ENCODE measurements at regions not wholly inside any gene's neighbourhood (a gene's known extent, or its start where the extent isn't known, plus 50 kb on each side); places are given as distances from the start of the nearest gene placed in this dataset.

GRCh38 chr6:90703336-90703735 is 116.5 kb upstream of the MAP3K7 start:
- H3K4me3 Mint-ChIP-seq = no peak overlapping the region
- H3K27me3 Mint-ChIP-seq = peaks cover 2 to 5% of the 10 kb centered on the region in 2 donors

DNA sequence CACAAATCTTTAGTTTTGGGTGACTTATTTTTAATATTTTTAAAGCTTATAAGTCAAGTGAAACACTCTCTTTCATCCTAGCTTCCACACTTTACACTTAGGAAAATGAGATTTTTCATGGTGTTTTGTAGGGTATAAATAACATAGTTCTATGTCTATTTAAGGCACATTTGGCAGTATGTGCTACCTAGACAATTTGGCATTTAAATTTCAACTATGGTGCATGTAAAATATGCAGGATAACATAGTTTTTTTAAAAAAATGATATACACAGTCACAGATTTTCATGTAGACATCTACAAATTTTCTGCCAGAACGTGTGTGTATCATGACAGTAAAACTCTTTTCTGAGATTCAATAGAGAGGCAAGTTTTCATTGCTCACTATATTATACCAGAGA is 115.1 kb upstream of the MAP3K7 start:
- no peaks in the 10 kb centered on the region for H3K36me3 Mint-ChIP-seq
- CTCF ChIA-PET (ENCODE audit: partially characterized antibody) = no interaction called here
- intact Hi-C loops (cut with micrococcal nuclease) = no loop called here
- no peaks in the 10 kb centered on the region for H3K4me1 ChIP-seq (ENCODE audit: insufficient read depth, low read length)
- no peaks in the 10 kb centered on the region for H3K27me3 ChIP-seq (ENCODE audit: insufficient read depth, low read length)
- H3K27ac Mint-ChIP-seq = no peak overlapping the region
- no peak for DNase-seq
- peaks cover 2 to 6% of the 10 kb centered on the region in 2 donors for H3K27me3 Mint-ChIP-seq
- no peaks in the 10 kb centered on the region for H3K36me3 ChIP-seq (ENCODE audit: insufficient read depth, low read length)
- H3K9me3 Mint-ChIP-seq = peaks cover 0 to 1% (median 0%) of the 10 kb centered on the region in 8 donors
- H3K4me3 Mint-ChIP-seq = no peak overlapping the region
- no peak overlapping the region for H3K4me3 ChIP-seq (ENCODE audit: low read length in 2 of 2)
- no peaks in the 10 kb centered on the region for H3K9me3 ChIP-seq (ENCODE audit: control insufficient read depth in 1 of 2, low read length in 2 of 2)
- H3K27ac ChIP-seq (ENCODE audit: low read depth, low read length) = no peak overlapping the region
- POLR2A ChIA-PET (ENCODE audit: partially characterized antibody) = no interaction called here
- H3K4me1 Mint-ChIP-seq = peaks cover 0 to 6% (median 4%) of the 10 kb centered on the region in 4 donors

More at GRCh38 chr6:90703336-90703735, 116.5 kb upstream of the MAP3K7 start:
- CTCF ChIA-PET (ENCODE audit: partially characterized antibody) = no interaction called here
- DNase-seq = no peak
- no peaks in the 10 kb centered on the region for H3K9me3 ChIP-seq (ENCODE audit: control insufficient read depth in 1 of 2, low read length in 2 of 2)
- H3K4me1 Mint-ChIP-seq = peaks cover 0 to 6% (median 4%) of the 10 kb centered on the region in 4 donors
- H3K27me3 ChIP-seq (ENCODE audit: insufficient read depth, low read length) = no peaks in the 10 kb centered on the region
- no peaks in the 10 kb centered on the region for H3K36me3 Mint-ChIP-seq
- no peak overlapping the region for H3K4me3 ChIP-seq (ENCODE audit: low read length in 2 of 2)
- H3K27ac Mint-ChIP-seq = no peak overlapping the region
- H3K27ac ChIP-seq (ENCODE audit: low read depth, low read length) = no peak overlapping the region
- peaks cover 0 to 2% (median 0%) of the 10 kb centered on the region in 8 donors for H3K9me3 Mint-ChIP-seq
- intact Hi-C loops (cut with micrococcal nuclease) = no loop called here
- H3K36me3 ChIP-seq (ENCODE audit: insufficient read depth, low read length) = no peaks in the 10 kb centered on the region
- no peaks in the 10 kb centered on the region for H3K4me1 ChIP-seq (ENCODE audit: insufficient read depth, low read length)
- POLR2A ChIA-PET (ENCODE audit: partially characterized antibody) = no interaction called here

DNA sequence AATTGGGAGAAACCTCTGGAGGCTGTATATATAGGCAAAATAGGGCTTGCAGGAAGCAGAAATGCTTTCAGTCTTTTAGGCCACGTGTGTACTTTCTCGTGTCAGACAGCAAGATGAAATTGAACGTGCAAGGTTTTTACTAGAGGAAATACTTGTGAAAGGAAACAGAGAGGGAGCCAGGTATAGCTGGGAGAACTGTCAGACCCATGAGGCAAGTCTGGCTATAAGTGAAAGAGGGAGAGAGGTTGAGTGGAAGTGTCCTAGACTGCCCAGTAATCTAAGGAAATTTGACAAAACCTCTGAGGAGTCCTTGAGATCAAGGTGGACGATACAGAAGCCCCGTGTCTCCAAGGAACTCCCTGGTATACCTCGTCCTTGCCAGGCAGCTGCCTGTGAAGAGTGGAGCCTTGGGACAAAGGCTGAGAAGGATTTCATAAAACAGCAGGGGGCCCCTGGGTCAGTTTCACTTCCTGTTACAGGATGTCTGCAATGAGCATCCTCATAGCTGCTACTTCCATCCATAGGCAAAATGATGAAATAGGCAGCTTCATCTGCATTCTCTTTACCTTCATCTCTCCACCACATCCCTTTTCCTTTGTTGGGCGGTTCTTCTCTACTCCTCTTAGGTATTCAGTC is 114.4 kb upstream of the MAP3K7 start:
- no peak overlapping the region for H3K27ac ChIP-seq (ENCODE audit: low read depth, low read length)
- no peak for DNase-seq
- Mint-ChIP-seq H3K27me3 (peaks cover 4 to 7% of the 10 kb centered on the region in 2 donors), H3K4me3 (no peak overlapping the region), H3K4me1 (peaks cover 0 to 6% (median 4%) of the 10 kb centered on the region in 4 donors), H3K36me3 (no peaks in the 10 kb centered on the region), H3K9me3 (peaks cover 0 to 3% (median under 1%) of the 10 kb centered on the region in 8 donors), H3K27ac (peak overlapping the region in 1 of 7 donors; percentile 13)
- no peaks in the 10 kb centered on the region for H3K9me3 ChIP-seq (ENCODE audit: control insufficient read depth in 1 of 2, low read length in 2 of 2)
- no peaks in the 10 kb centered on the region for H3K27me3 ChIP-seq (ENCODE audit: insufficient read depth, low read length)
- H3K36me3 ChIP-seq (ENCODE audit: insufficient read depth, low read length) = no peaks in the 10 kb centered on the region
- H3K4me3 ChIP-seq (ENCODE audit: low read length in 2 of 2) = no peak overlapping the region
- ChIA-PET CTCF (ENCODE audit: partially characterized antibody) (no interaction called here), POLR2A (ENCODE audit: partially characterized antibody) (no interaction called here)
- H3K4me1 ChIP-seq (ENCODE audit: insufficient read depth, low read length) = no peaks in the 10 kb centered on the region
- intact Hi-C loops (cut with micrococcal nuclease) = no loop called here

GRCh38 chr6:90695316-90695715 is 108.4 kb upstream of the MAP3K7 start:
- Mint-ChIP-seq H3K36me3 (no peaks in the 10 kb centered on the region), H3K9me3 (peaks cover 0 to 24% (median 5%) of the 10 kb centered on the region in 8 donors), H3K4me3 (no peak overlapping the region), H3K4me1 (no peaks in the 10 kb centered on the region), H3K27me3 (peaks cover 15 to 16% of the 10 kb centered on the region in 2 donors), H3K27ac (no peak overlapping the region)
- no peak overlapping the region for H3K27ac ChIP-seq (ENCODE audit: low read depth, low read length)
- no peak for DNase-seq
- CTCF ChIA-PET (ENCODE audit: partially characterized antibody) = no interaction called here
- H3K4me1 ChIP-seq (ENCODE audit: insufficient read depth, low read length) = no peaks in the 10 kb centered on the region
- no peak overlapping the region for H3K4me3 ChIP-seq (ENCODE audit: low read length in 2 of 2)
- POLR2A ChIA-PET (ENCODE audit: partially characterized antibody) = no interaction called here
- no peaks in the 10 kb centered on the region for H3K9me3 ChIP-seq (ENCODE audit: control insufficient read depth in 1 of 2, low read length in 2 of 2)
- H3K27me3 ChIP-seq (ENCODE audit: insufficient read depth, low read length) = no peaks in the 10 kb centered on the region
- intact Hi-C loops (cut with micrococcal nuclease) = no loop called here
- H3K36me3 ChIP-seq (ENCODE audit: insufficient read depth, low read length) = no peaks in the 10 kb centered on the region

DNA sequence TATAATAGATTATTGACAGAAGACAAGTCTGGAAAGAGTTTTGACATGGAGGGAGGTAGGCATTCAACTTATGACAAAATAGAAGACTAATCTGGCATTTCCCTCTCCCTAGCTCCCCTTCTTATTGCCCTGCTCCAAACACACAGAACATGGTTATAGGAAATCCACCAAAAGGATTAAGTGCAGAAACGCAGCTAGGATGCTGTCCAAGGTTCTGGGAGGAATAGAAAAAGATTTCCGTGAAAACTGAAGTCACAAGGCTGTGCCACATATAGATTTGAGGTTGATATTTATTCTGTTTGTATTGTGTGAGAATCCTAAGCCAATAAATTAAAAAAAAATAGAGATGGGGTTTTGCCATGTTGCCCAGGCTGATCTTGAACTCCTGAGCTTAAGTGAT is 107.9 kb upstream of the MAP3K7 start:
- intact Hi-C loops (cut with micrococcal nuclease) = no loop called here
- no peak for DNase-seq
- H3K36me3 ChIP-seq (ENCODE audit: insufficient read depth, low read length) = no peaks in the 10 kb centered on the region
- no peak overlapping the region for H3K4me3 ChIP-seq (ENCODE audit: low read length in 2 of 2)
- no peaks in the 10 kb centered on the region for H3K36me3 Mint-ChIP-seq
- no peaks in the 10 kb centered on the region for H3K27me3 ChIP-seq (ENCODE audit: insufficient read depth, low read length)
- no peak overlapping the region for H3K4me3 Mint-ChIP-seq
- peaks cover 15 to 18% of the 10 kb centered on the region in 2 donors for H3K27me3 Mint-ChIP-seq
- no peaks in the 10 kb centered on the region for H3K4me1 ChIP-seq (ENCODE audit: insufficient read depth, low read length)
- peaks cover 0 to 24% (median 5%) of the 10 kb centered on the region in 8 donors for H3K9me3 Mint-ChIP-seq
- no peak overlapping the region for H3K27ac ChIP-seq (ENCODE audit: low read depth, low read length)
- POLR2A ChIA-PET (ENCODE audit: partially characterized antibody) = no interaction called here
- H3K9me3 ChIP-seq (ENCODE audit: control insufficient read depth in 1 of 2, low read length in 2 of 2) = no peaks in the 10 kb centered on the region
- CTCF ChIA-PET (ENCODE audit: partially characterized antibody) = no interaction called here
- H3K27ac Mint-ChIP-seq = no peak overlapping the region
- H3K4me1 Mint-ChIP-seq = no peaks in the 10 kb centered on the region

- Histone ChIP-seq H3K27ac (ENCODE audit: low read depth, low read length) (no peak overlapping the region), H3K9me3 (ENCODE audit: control insufficient read depth in 1 of 2, low read length in 2 of 2) (no peaks in the 10 kb centered on the region), H3K4me1 (ENCODE audit: insufficient read depth, low read length) (no peaks in the 10 kb centered on the region), H3K4me3 (ENCODE audit: low read length in 2 of 2) (no peak overlapping the region), H3K36me3 (ENCODE audit: insufficient read depth, low read length) (no peaks in the 10 kb centered on the region), H3K27me3 (ENCODE audit: insufficient read depth, low read length) (no peaks in the 10 kb centered on the region)
- ChIA-PET POLR2A (ENCODE audit: partially characterized antibody) (no interaction called here), CTCF (ENCODE audit: partially characterized antibody) (no interaction called here)
- no peak overlapping the region for H3K4me3 Mint-ChIP-seq
- intact Hi-C loops (cut with micrococcal nuclease) = no loop called here
- no peak overlapping the region for H3K27ac Mint-ChIP-seq
- peaks cover 0 to 24% (median 4%) of the 10 kb centered on the region in 8 donors for H3K9me3 Mint-ChIP-seq
- H3K4me1 Mint-ChIP-seq = no peaks in the 10 kb centered on the region
- DNase-seq = no peak
- no peaks in the 10 kb centered on the region for H3K36me3 Mint-ChIP-seq
- H3K27me3 Mint-ChIP-seq = peaks cover 15 to 17% of the 10 kb centered on the region in 2 donors
Observed at GRCh38 chr6:90691823-90692222, 105.0 kb upstream of the MAP3K7 start.

GRCh38 chr6:90689172-90689571 is 102.3 kb upstream of the MAP3K7 start:
- no peaks in the 10 kb centered on the region for H3K27me3 ChIP-seq (ENCODE audit: insufficient read depth, low read length)
- no peak for DNase-seq
- Mint-ChIP-seq H3K4me1 (no peaks in the 10 kb centered on the region), H3K36me3 (no peaks in the 10 kb centered on the region), H3K9me3 (peaks cover 0 to 8% (median 0%) of the 10 kb centered on the region in 8 donors), H3K27ac (no peak overlapping the region), H3K27me3 (peaks cover 18 to 21% of the 10 kb centered on the region in 2 donors), H3K4me3 (no peak overlapping the region)
- no peak overlapping the region for H3K4me3 ChIP-seq (ENCODE audit: low read length in 2 of 2)
- H3K4me1 ChIP-seq (ENCODE audit: insufficient read depth, low read length) = no peaks in the 10 kb centered on the region
- H3K9me3 ChIP-seq (ENCODE audit: control insufficient read depth in 1 of 2, low read length in 2 of 2) = no peaks in the 10 kb centered on the region
- no peak overlapping the region for H3K27ac ChIP-seq (ENCODE audit: low read depth, low read length)
- intact Hi-C loops (cut with micrococcal nuclease) = no loop called here
- ChIA-PET POLR2A (ENCODE audit: partially characterized antibody) (no interaction called here), CTCF (ENCODE audit: partially characterized antibody) (no interaction called here)
- no peaks in the 10 kb centered on the region for H3K36me3 ChIP-seq (ENCODE audit: insufficient read depth, low read length)
